IMR-90 (cell line): ENCODE measurements at regions not wholly inside any gene's neighbourhood (a gene's known extent, or its start where the extent isn't known, plus 50 kb on each side); places are given as distances from the start of the nearest gene placed in this dataset.

ENCODE experiments used
- ATAC-seq: fragments of 200-7000 bp; cut with Tn5 transposase; 2 replicates; pipeline ENCODE4 v1.9.1; 2020; ENCODE audit warnings: low read depth, mild to moderate bottlenecking, moderate library complexity
- BruUV-seq: library from RNA; stranded (reverse); fragments of 400-500 nt; replicated peaks from 2 replicates; lab custom pipeline; 2021; lab: Mats Ljungman, UMichigan
- CTCF ChIA-PET: fragments of 300-600 bp; formaldehyde crosslinking; extraction: SDS; loops from one replicate; lab custom pipeline; 2021; ENCODE audit warnings: antibody characterized with exemption; lab: Yijun Ruan, JAX
- POLR2A ChIA-PET: fragments of 300-600 bp; sonication (Branson Sonifier 250); formaldehyde crosslinking; loops from one replicate; lab custom pipeline; 2022; ENCODE audit warnings: antibody characterized with exemption; ENCODE audit not compliant: unreplicated experiment; lab: Charles Lee
- DNase-seq: peaks from one replicate; pipeline ENCODE4 v3.0.0; 2013
- H2AFZ ChIP-seq: replicated peaks from 2 replicates; pipeline ENCODE3; 2013; ENCODE audit warnings: low read length, mild to moderate bottlenecking; ENCODE audit not compliant: poor library complexity
- H2AK5ac ChIP-seq: 2 replicates; pipeline ENCODE4 v1.6.1; 2013; ENCODE audit warnings: low read depth, low read length, inconsistent platforms
- H2AK9ac ChIP-seq: replicated peaks from 2 replicates; pipeline ENCODE3; 2013; ENCODE audit warnings: mild to moderate bottlenecking, low read depth, low read length, moderate library complexity; ENCODE audit not compliant: poor library complexity
- H2BK120ac ChIP-seq: 2 replicates; pipeline ENCODE4 v1.6.1; 2013; ENCODE audit warnings: low read depth, low read length, inconsistent platforms
- H2BK15ac ChIP-seq: 3 replicates; pipeline ENCODE4 v1.6.1; 2013; ENCODE audit warnings: low read depth, low read length, inconsistent platforms
- H2BK20ac ChIP-seq: 2 replicates; pipeline ENCODE4 v1.6.1; 2013; ENCODE audit warnings: low read depth, mild to moderate bottlenecking, inconsistent platforms, low read length, moderate library complexity
- H2BK5ac ChIP-seq: 2 replicates; pipeline ENCODE4 v1.6.1; 2013; ENCODE audit warnings: mild to moderate bottlenecking, low read depth, low read length, inconsistent platforms; ENCODE audit not compliant: poor library complexity, severe bottlenecking
- H3K14ac ChIP-seq: replicated peaks from 2 replicates; pipeline ENCODE4 v1.6.1; 2013; ENCODE audit warnings: low read depth, low read length, inconsistent platforms
- H3K18ac ChIP-seq: 2 replicates; pipeline ENCODE4 v1.6.1; 2013; ENCODE audit warnings: low read depth, low read length, control low read depth
- H3K23ac ChIP-seq: 2 replicates; pipeline ENCODE4 v1.6.1; 2013; ENCODE audit warnings: low read depth, low read length, inconsistent platforms
- H3K27ac ChIP-seq: 2 replicates; pipeline ENCODE4 v1.5.1; 2013; ENCODE audit warnings: mild to moderate bottlenecking, control low read depth, low read length; ENCODE audit not compliant: insufficient read depth
- H3K27me3 ChIP-seq: 2 replicates; pipeline ENCODE4 v1.6.1; 2013; ENCODE audit warnings: low read length; ENCODE audit not compliant: control insufficient read depth, insufficient read depth
- H3K36me3 ChIP-seq: 2 replicates; pipeline ENCODE4 v1.6.1; 2013; ENCODE audit warnings: low read length, mixed read lengths; ENCODE audit not compliant: control insufficient read depth, insufficient read depth
- H3K4ac ChIP-seq: 2 replicates; pipeline ENCODE4 v1.6.1; 2013; ENCODE audit warnings: low read depth, low read length, inconsistent platforms
- H3K4me1 ChIP-seq: 2 replicates; pipeline ENCODE4 v1.6.1; 2013; ENCODE audit warnings: low read length, mixed read lengths; ENCODE audit not compliant: control insufficient read depth, insufficient read depth
- H3K4me2 ChIP-seq: 2 replicates; pipeline ENCODE4 v1.6.1; 2013; ENCODE audit warnings: low read depth, mild to moderate bottlenecking, control low read depth, low read length, moderate library complexity
- H3K4me3 ChIP-seq: 2 replicates; pipeline ENCODE4 v1.5.1; 2013; ENCODE audit warnings: low read depth, mild to moderate bottlenecking, control low read depth, low read length, moderate library complexity; ENCODE audit not compliant: insufficient read depth
- H3K56ac ChIP-seq: 2 replicates; pipeline ENCODE4 v1.6.1; 2013; ENCODE audit warnings: low read length, inconsistent platforms; ENCODE audit not compliant: insufficient read depth; ENCODE audit errors: extremely low read depth
- H3K79me1 ChIP-seq, 2 experiments: 2 replicates each; pipeline ENCODE4 v1.6.1; 2013; ENCODE audit warnings: low read length in 2 of 2, inconsistent platforms in 1 of 2, low read depth in 1 of 2
- H3K9ac ChIP-seq: 2 replicates; pipeline ENCODE4 v1.6.1; 2013; ENCODE audit warnings: low read depth, low read length, control low read depth
- H3K9me1 ChIP-seq: 2 replicates; pipeline ENCODE4 v1.6.1; 2013; ENCODE audit warnings: low read length, inconsistent platforms; ENCODE audit not compliant: insufficient read depth
- H3K9me3 ChIP-seq: 2 replicates; pipeline ENCODE4 v1.6.1; 2013; ENCODE audit warnings: low read length; ENCODE audit not compliant: control insufficient read depth, insufficient read depth
- H4K20me1 ChIP-seq: 2 replicates; pipeline ENCODE4 v1.6.1; 2013; ENCODE audit warnings: low read length, inconsistent platforms; ENCODE audit not compliant: insufficient read depth
- H4K5ac ChIP-seq: 2 replicates; pipeline ENCODE4 v1.6.1; 2013; ENCODE audit warnings: mild to moderate bottlenecking, low read depth, low read length, control low read depth
- H4K8ac ChIP-seq, 2 experiments: 2 replicates each; pipeline ENCODE4 v1.6.1; 2013; ENCODE audit warnings: low read depth in 2 of 2, low read length in 2 of 2, control low read depth in 1 of 2, inconsistent platforms in 1 of 2
- H4K91ac ChIP-seq: 2 replicates; pipeline ENCODE4 v1.6.1; 2013; ENCODE audit warnings: low read depth, low read length, inconsistent platforms; ENCODE audit not compliant: insufficient read depth
- CHD1 ChIP-seq: IDR thresholded peaks from 2 replicates; pipeline ENCODE4 v1.6.1; 2012; ENCODE audit warnings: low read depth, low read length, improper control_type of control experiment
- MAFK ChIP-seq: IDR thresholded peaks from 2 replicates; pipeline ENCODE4 v1.6.1; 2012; ENCODE audit warnings: low read depth, low read length, improper control_type of control experiment
- POLR2A ChIP-seq: IDR thresholded peaks from 2 replicates; pipeline ENCODE4 v1.6.1; 2012; ENCODE audit warnings: mild to moderate bottlenecking, low read depth, low read length
- SMC3 ChIP-seq: fragments of 150-350 bp; IDR thresholded peaks from 2 replicates; pipeline ENCODE4 v1.6.1; 2016; ENCODE audit warnings: low read depth, mild to moderate bottlenecking, antibody characterized with exemption, low read length, moderate library complexity
- WGBS, 2 experiments: methylation state at CpG; one replicate each; pipeline versions ENCODE4 v1.1.5 to v1.1.7; 2013; ENCODE audit warnings: missing lambda C conversion rate in 2 of 2; ENCODE audit not compliant: insufficient read length in 1 of 2; ENCODE audit errors: extremely low coverage in 2 of 2; 5-methylcytosine and 5-hydroxymethylcytosine counted together
- dilution Hi-C: fragments of 300-500 bp; cut with HindIII; formaldehyde crosslinking; loops from one replicate; pipeline ENCODE4 v1.14.3; 2018; ENCODE audit warnings: low sequenced_read_pairs; ENCODE audit not compliant: unreplicated experiment
- in situ Hi-C: fragments of 300-500 bp; cut with MboI; formaldehyde crosslinking; loops from 3 replicates; pipeline ENCODE4 v1.14.3; 2019; ENCODE audit warnings: low sequenced_read_pairs, inconsistent platforms, mixed read lengths
- intact Hi-C: fragments of 100-400 bp; cut with micrococcal nuclease; formaldehyde crosslinking; loops from 2 replicates; pipeline ENCODE4 v1.10.0; 2022

DNA sequence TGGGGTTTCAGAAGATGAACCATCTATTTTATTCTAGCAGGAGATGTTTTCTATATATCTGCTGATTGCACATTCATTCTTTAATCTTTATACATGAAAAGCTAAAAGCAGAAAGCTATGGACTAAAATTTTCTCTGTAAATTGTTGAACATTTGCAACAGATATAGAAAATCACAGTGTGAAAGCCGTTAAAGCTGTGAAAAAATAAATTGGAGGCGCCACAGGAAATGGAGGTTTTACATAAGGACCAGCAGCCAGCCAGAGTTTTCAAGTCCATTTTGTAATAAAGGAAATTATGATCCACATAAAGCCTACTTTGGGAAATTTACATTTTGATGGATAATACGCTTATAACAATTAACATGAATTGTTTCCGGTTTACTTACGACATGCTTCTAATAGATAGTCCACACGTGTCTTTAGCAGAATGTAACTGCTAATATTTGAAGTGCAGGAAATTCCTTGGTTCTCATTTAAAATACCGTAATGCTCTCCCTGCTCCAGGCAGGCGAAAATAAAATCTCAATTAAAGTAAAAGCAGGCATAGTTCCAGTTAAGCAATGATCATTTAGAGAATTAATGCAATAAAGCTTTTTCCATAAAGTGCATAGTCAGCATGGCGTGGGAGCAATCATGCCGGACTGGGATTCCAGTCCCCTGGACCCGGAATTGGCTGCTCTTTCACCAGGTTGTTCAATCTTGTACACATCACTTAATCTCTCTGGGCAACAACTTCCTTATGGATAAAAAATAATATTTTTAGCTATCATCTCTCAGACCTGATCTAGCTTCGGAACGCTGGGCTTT is 445.4 kb downstream of the ZNF608 start:
- H4K8ac ChIP-seq: no peak overlapping the region; a peak in 1 of 4 replicates
- H2AK5ac ChIP-seq: no peak overlapping the region
- H3K56ac ChIP-seq: no peak overlapping the region
- no peak overlapping the region for H3K4me3 ChIP-seq
- BruUV-seq: no TSS peak
- no peak overlapping the region for H4K91ac ChIP-seq
- no peak overlapping the region for H2AFZ ChIP-seq
- no peaks in the 10 kb centered on the region for H3K79me1 ChIP-seq
- H3K18ac ChIP-seq: no peak overlapping the region
- no peak overlapping the region for H3K27ac ChIP-seq
- no peak overlapping the region for H2BK20ac ChIP-seq
- H3K4me2 ChIP-seq: no peak overlapping the region
- no peak overlapping the region for H2BK120ac ChIP-seq
- H4K20me1 ChIP-seq: no peaks in the 10 kb centered on the region
- H3K36me3 ChIP-seq: no peaks in the 10 kb centered on the region
- in situ Hi-C loops: no loop called here
- no peak overlapping the region for H3K14ac ChIP-seq
- peaks cover 2% of the 10 kb centered on the region; the same call in 1 of the 2 replicates for H3K9me1 ChIP-seq
- dilution Hi-C loops: no loop called here
- peaks cover 14% of the 10 kb centered on the region for H3K4me1 ChIP-seq
- DNase-seq (no peak), ATAC-seq (no peak)
- H3K9ac ChIP-seq: no peak overlapping the region
- no peak overlapping the region for H3K4ac ChIP-seq
- intact Hi-C loops: loop anchor here (5.0 kb wide), 1 partner anchor 441 kb away; no protein-coding TSS in a partner anchor
- ChIA-PET CTCF (interaction anchor here (0.5 to 0.6 kb wide), 3 partner anchors 58 to 731 kb away, joined by 4 to 5 read pairs (median 5); no protein-coding TSS in a partner anchor), POLR2A (no interaction called here)
- no CpG with 5 or more reads among the region's 13 CpGs for WGBS, 2 experiments
- no peak overlapping the region for H2BK5ac ChIP-seq
- no peak overlapping the region for H4K5ac ChIP-seq
- no peaks in the 10 kb centered on the region for H3K27me3 ChIP-seq
- no peak overlapping the region for H2BK15ac ChIP-seq
- H2AK9ac ChIP-seq: no peak overlapping the region
- no peak for TF ChIP-seq POLR2A
- peak; percentile 85 for TF ChIP-seq MAFK
- TF ChIP-seq CHD1: no peak
- TF ChIP-seq SMC3: no peak
- H3K9me3 ChIP-seq: no peaks in the 10 kb centered on the region
- no peak overlapping the region for H3K23ac ChIP-seq
